HEK293 (cell line): ENCODE measurements at regions not wholly inside any gene's neighbourhood (a gene's known extent, or its start where the extent isn't known, plus 50 kb on each side); places are given as distances from the start of the nearest gene placed in this dataset.

Experiments used
- CTCF ChIA-PET: fragments of 350-600 bp; formaldehyde crosslinking; extraction: SDS; loops from one replicate; lab custom pipeline; 2021; ENCODE audit warnings: antibody characterized with exemption; lab: Yijun Ruan, JAX
- POLR2A ChIA-PET: fragments of 300-600 bp; formaldehyde crosslinking; extraction: SDS; loops from one replicate; lab custom pipeline; 2020; ENCODE audit warnings: antibody characterized with exemption, inconsistent platforms; lab: Yijun Ruan, JAX
- H3K27ac ChIP-seq: fragments of 200-500 bp; sonication (Bioruptor generic); 2 replicates; pipeline ENCODE4 v1.5.1; 2014; ENCODE audit warnings: low read depth, low read length, control low read depth, inconsistent platforms; ENCODE audit errors: extremely low read depth
- H3K36me3 ChIP-seq, 2 experiments: fragments of 200-500 bp in 1 of 2; sonication (Bioruptor generic) in 1 of 2; 1 replicate in 1 of 2; 2 replicates in 1 of 2; pipeline ENCODE4 v1.5.1; 2014 to 2017; ENCODE audit warnings: inconsistent platforms in 2 of 2, low read length in 2 of 2; ENCODE audit not compliant: control insufficient read depth in 2 of 2, insufficient read depth in 1 of 2
- H3K4me1 ChIP-seq: fragments of 200-500 bp; sonication (Bioruptor generic); 2 replicates; pipeline ENCODE4 v1.5.1; 2014; ENCODE audit warnings: mild to moderate bottlenecking, low read length, inconsistent platforms; ENCODE audit not compliant: control insufficient read depth, insufficient read depth
- H3K4me3 ChIP-seq: 2 replicates; pipeline ENCODE4 v1.5.1; 2011; ENCODE audit warnings: low read depth, mild to moderate bottlenecking, control low read depth, low read length, moderate library complexity
- H3K9me3 ChIP-seq: fragments of 200-500 bp; sonication (Bioruptor generic); 2 replicates; pipeline ENCODE4 v1.5.1; 2014; ENCODE audit warnings: low read depth, low read length, inconsistent platforms; ENCODE audit not compliant: control insufficient read depth, insufficient read depth
- AEBP2 ChIP-seq: fragments of 450-650 bp; formaldehyde crosslinking; IDR thresholded peaks from 2 replicates; pipeline ENCODE4 v1.5.1; 2016; ENCODE audit warnings: missing biosample characterization, missing genetic modification characterization, borderline replicate concordance
- EGR2 ChIP-seq: fragments of 450-650 bp; formaldehyde crosslinking; IDR thresholded peaks from 2 replicates; pipeline ENCODE4 v1.5.1; 2016; ENCODE audit warnings: low read depth, missing biosample characterization, missing genetic modification characterization
- GLI2 ChIP-seq: fragments of 450-650 bp; formaldehyde crosslinking; IDR thresholded peaks from 2 replicates; pipeline ENCODE4; 2017; ENCODE audit warnings: missing biosample characterization, missing genetic modification characterization, low read depth, borderline replicate concordance
- GLI4 ChIP-seq: fragments of 450-650 bp; formaldehyde crosslinking; IDR thresholded peaks from 2 replicates; pipeline ENCODE4 v1.5.1; 2016; ENCODE audit warnings: missing biosample characterization, missing genetic modification characterization
- PRDM4 ChIP-seq: fragments of 450-650 bp; formaldehyde crosslinking; IDR thresholded peaks from 2 replicates; pipeline ENCODE4 v1.5.1; 2017; ENCODE audit warnings: missing biosample characterization, missing genetic modification characterization
- SALL2 ChIP-seq: fragments of 450-650 bp; formaldehyde crosslinking; IDR thresholded peaks from 2 replicates; pipeline ENCODE4 v1.5.0; 2017; ENCODE audit warnings: missing biosample characterization, mild to moderate bottlenecking, missing genetic modification characterization, borderline replicate concordance
- SP3 ChIP-seq: fragments of 450-650 bp; formaldehyde crosslinking; IDR thresholded peaks from 2 replicates; pipeline ENCODE4 v1.5.1; 2016; ENCODE audit warnings: missing biosample characterization, missing genetic modification characterization
- ZBTB1 ChIP-seq: fragments of 450-650 bp; formaldehyde crosslinking; IDR thresholded peaks from 2 replicates; pipeline ENCODE4 v1.5.1; 2016; ENCODE audit warnings: missing biosample characterization, missing genetic modification characterization
- ZBTB6 ChIP-seq: fragments of 450-650 bp; formaldehyde crosslinking; IDR thresholded peaks from 2 replicates; pipeline ENCODE4 v1.5.1; 2017; ENCODE audit warnings: missing biosample characterization, missing genetic modification characterization
- ZFP3 ChIP-seq: fragments of 450-650 bp; formaldehyde crosslinking; IDR thresholded peaks from 2 replicates; pipeline ENCODE4 v1.5.1; 2016; ENCODE audit warnings: low read depth, missing biosample characterization, missing genetic modification characterization
- ZNF169 ChIP-seq: fragments of 450-650 bp; formaldehyde crosslinking; IDR thresholded peaks from 2 replicates; pipeline ENCODE4 v1.5.1; 2016; ENCODE audit warnings: missing biosample characterization, missing genetic modification characterization
- ZNF23 ChIP-seq: fragments of 450-650 bp; formaldehyde crosslinking; IDR thresholded peaks from 2 replicates; pipeline ENCODE4 v1.5.1; 2016; ENCODE audit warnings: missing biosample characterization, missing genetic modification characterization, borderline replicate concordance
- ZNF274 ChIP-seq, 2 experiments: fragments of 200-500 bp in 1 of 2; fragments of 450-650 bp in 1 of 2; sonication (Bioruptor generic) in 1 of 2; formaldehyde crosslinking in 1 of 2; IDR thresholded peaks; 2 replicates each; pipeline versions ENCODE4 v1.5.1 to v1.6.1; 2014 to 2016; ENCODE audit warnings: borderline replicate concordance in 1 of 2, inconsistent platforms in 1 of 2, low read length in 1 of 2, missing biosample characterization in 1 of 2, missing genetic modification characterization in 1 of 2
- ZNF311 ChIP-seq: fragments of 450-650 bp; formaldehyde crosslinking; IDR thresholded peaks from 2 replicates; pipeline ENCODE4 v1.5.1; 2017; ENCODE audit warnings: missing biosample characterization, missing genetic modification characterization, borderline replicate concordance
- ZNF341 ChIP-seq: fragments of 450-650 bp; formaldehyde crosslinking; IDR thresholded peaks from 2 replicates; pipeline ENCODE4; 2016; ENCODE audit warnings: low read depth, missing biosample characterization, missing genetic modification characterization
- ZNF366 ChIP-seq: fragments of 450-650 bp; formaldehyde crosslinking; conservative IDR thresholded peaks from 2 replicates; pipeline ENCODE4 v1.5.1; 2016; ENCODE audit warnings: missing biosample characterization, missing genetic modification characterization
- ZNF416 ChIP-seq: fragments of 450-650 bp; formaldehyde crosslinking; IDR thresholded peaks from 2 replicates; pipeline ENCODE4 v1.5.1; 2016; ENCODE audit warnings: missing biosample characterization, missing genetic modification characterization
- ZNF426 ChIP-seq: fragments of 450-650 bp; formaldehyde crosslinking; IDR thresholded peaks from 2 replicates; pipeline ENCODE4 v1.5.1; 2017; ENCODE audit warnings: missing biosample characterization, missing genetic modification characterization, mild to moderate bottlenecking, inconsistent platforms, moderate library complexity
- ZNF449 ChIP-seq: fragments of 450-650 bp; formaldehyde crosslinking; IDR thresholded peaks from 2 replicates; pipeline ENCODE4 v1.5.1; 2017; ENCODE audit warnings: missing biosample characterization, mild to moderate bottlenecking, missing genetic modification characterization, moderate library complexity
- ZNF488 ChIP-seq: fragments of 450-650 bp; formaldehyde crosslinking; IDR thresholded peaks from 2 replicates; pipeline ENCODE4 v1.5.1; 2016; ENCODE audit warnings: missing biosample characterization, missing genetic modification characterization
- ZNF530 ChIP-seq: fragments of 450-650 bp; formaldehyde crosslinking; IDR thresholded peaks from 2 replicates; pipeline ENCODE4 v1.5.1; 2016; ENCODE audit warnings: low read depth, missing biosample characterization, missing genetic modification characterization
- ZNF544 ChIP-seq: fragments of 450-650 bp; formaldehyde crosslinking; IDR thresholded peaks from 2 replicates; pipeline ENCODE4 v1.5.0; 2017; ENCODE audit warnings: missing biosample characterization, missing genetic modification characterization
- ZNF548 ChIP-seq: fragments of 450-650 bp; formaldehyde crosslinking; IDR thresholded peaks from 2 replicates; pipeline ENCODE4 v1.5.1; 2016; ENCODE audit warnings: missing biosample characterization, missing genetic modification characterization
- ZNF558 ChIP-seq: fragments of 450-650 bp; formaldehyde crosslinking; IDR thresholded peaks from 2 replicates; pipeline ENCODE4 v1.5.1; 2016; ENCODE audit warnings: missing biosample characterization, missing genetic modification characterization
- ZNF660 ChIP-seq: fragments of 450-650 bp; IDR thresholded peaks from 2 replicates; pipeline ENCODE4 v1.5.1; 2018; ENCODE audit warnings: missing biosample characterization, mild to moderate bottlenecking, missing genetic modification characterization
- ZNF701 ChIP-seq: fragments of 450-650 bp; formaldehyde crosslinking; IDR thresholded peaks from 2 replicates; pipeline ENCODE4 v1.5.1; 2016; ENCODE audit warnings: missing biosample characterization, missing genetic modification characterization
- ZNF768 ChIP-seq: fragments of 450-650 bp; formaldehyde crosslinking; IDR thresholded peaks from 2 replicates; pipeline ENCODE4 v1.5.1; 2018; ENCODE audit warnings: missing biosample characterization, mild to moderate bottlenecking, missing genetic modification characterization
- ZNF791 ChIP-seq: fragments of 450-650 bp; formaldehyde crosslinking; IDR thresholded peaks from 2 replicates; pipeline ENCODE4 v1.5.1; 2016; ENCODE audit warnings: missing biosample characterization, missing genetic modification characterization

GRCh38 chr9:79469164-79469563, 102.6 kb upstream of the TLE4 start:
- H3K4me3 ChIP-seq: no peak overlapping the region
- no peak for TF ChIP-seq ZNF660 (tag by site-specific recombination)
- TF ChIP-seq ZNF548 (tag by site-specific recombination): no peak
- TF ChIP-seq SALL2 (tag by site-specific recombination): no peak
- no peak for TF ChIP-seq AEBP2
- no peak for TF ChIP-seq ZNF488 (tag by site-specific recombination)
- TF ChIP-seq ZNF768 (tag by site-specific recombination): no peak
- TF ChIP-seq ZNF701 (tag by site-specific recombination): no peak
- no peak for TF ChIP-seq ZNF341 (tag by site-specific recombination)
- no peak for TF ChIP-seq ZNF426 (tag by site-specific recombination)
- TF ChIP-seq GLI2 (tag by site-specific recombination): no peak
- no peak for TF ChIP-seq EGR2 (tag by site-specific recombination)
- no peak for TF ChIP-seq ZNF274 (IDR thresholded peaks at IDR 0.05; ENCODE audit: low read length)
- no peak for TF ChIP-seq ZNF274 (tag by site-specific recombination; IDR thresholded peaks at IDR 0.05; ENCODE audit: borderline replicate concordance)
- TF ChIP-seq ZNF311: no peak
- no peak for TF ChIP-seq ZNF169 (tag by site-specific recombination)
- ChIA-PET POLR2A (no interaction called here), CTCF (interaction anchor here (0.6 kb wide), 1 partner anchor 11 kb away, joined by 3 read pairs; no protein-coding TSS in a partner anchor)
- H3K9me3 ChIP-seq: no peaks in the 10 kb centered on the region
- H3K36me3 ChIP-seq: no peaks in the 10 kb centered on the region
- no peak overlapping the region for H3K27ac ChIP-seq
- no peaks in the 10 kb centered on the region for H3K4me1 ChIP-seq

- ChIA-PET CTCF (interaction anchor here (0.7 to 1.0 kb wide), 2 partner anchors 112 to 604 kb away, joined by 3 read pairs; no protein-coding TSS in a partner anchor), POLR2A (interaction anchor here (2.4 kb wide), 1 partner anchor 101 kb away, joined by 8 read pairs; the partner anchor contains the start of gene TLE4)
- Histone ChIP-seq H3K9me3 (no peaks in the 10 kb centered on the region), H3K4me1 (no peaks in the 10 kb centered on the region), H3K4me3 (no peak overlapping the region), H3K27ac (no peak overlapping the region), H3K36me3 (no peaks in the 10 kb centered on the region)
- TF ChIP-seq ZFP3 (tag by site-specific recombination): no peak
- no peak for TF ChIP-seq SP3 (tag by site-specific recombination)
- no peak for TF ChIP-seq ZNF544 (tag by site-specific recombination)
- TF ChIP-seq GLI4: no peak
- no peak for TF ChIP-seq ZNF366 (tag by site-specific recombination)
- no peak for TF ChIP-seq ZNF558 (tag by site-specific recombination)
- no peak for TF ChIP-seq ZNF530
- TF ChIP-seq ZNF23 (tag by site-specific recombination): no peak
- no peak for TF ChIP-seq ZNF416 (tag by site-specific recombination)
- TF ChIP-seq PRDM4 (tag by site-specific recombination): no peak
- no peak for TF ChIP-seq ZNF449 (tag by site-specific recombination)
- TF ChIP-seq ZBTB6 (tag by site-specific recombination): no peak
- TF ChIP-seq ZBTB1 (tag by site-specific recombination): no peak
- TF ChIP-seq ZNF791 (tag by site-specific recombination): no peak
Observed at GRCh38 chr9:79470954-79471353, 100.8 kb upstream of the TLE4 start.
